ENCODE measurements at regions not wholly inside any gene's neighbourhood (a gene's known extent, or its start where the extent isn't known, plus 50 kb on each side); places are given as distances from the start of the nearest gene placed in this dataset.
"Not testable (repeated sequence)": the region's sequence is repeated elsewhere in the genome, so short reads cannot be mapped to it uniquely, and the experiment has no call there.

DNA sequence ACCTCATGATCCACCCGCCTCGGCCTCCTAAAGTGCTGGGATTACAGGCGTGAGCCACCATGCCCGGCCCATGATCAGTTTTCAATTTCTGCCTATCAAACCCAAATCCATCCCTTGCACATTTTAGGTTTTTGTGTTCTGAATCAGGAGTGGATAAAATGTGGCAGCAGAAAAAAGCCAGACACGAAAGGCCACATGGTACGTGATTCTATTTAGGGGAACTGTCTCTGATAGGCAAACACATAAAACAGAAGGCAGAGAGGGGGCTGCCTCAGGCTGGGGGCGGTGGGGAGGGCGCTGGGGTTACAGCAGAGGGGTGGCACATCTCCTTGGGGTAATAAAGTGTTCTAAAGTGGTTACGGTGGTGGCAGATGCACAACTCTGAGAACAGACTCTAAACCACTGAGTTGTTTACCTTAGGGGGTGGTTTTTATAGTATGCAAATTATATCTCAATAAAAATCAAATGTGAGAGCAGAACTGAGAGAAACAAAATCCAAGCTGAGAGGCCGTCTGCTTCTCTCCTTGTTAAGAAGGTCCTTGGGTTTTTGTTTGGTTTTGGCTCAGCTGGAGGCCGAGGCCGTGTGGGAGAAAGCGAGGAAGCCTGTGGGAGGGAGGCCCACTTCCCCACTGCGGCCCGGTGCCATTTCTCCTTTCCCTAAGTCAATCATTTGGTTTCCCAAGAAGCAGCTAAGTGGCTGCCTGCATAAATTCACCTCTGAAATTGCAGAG lies 78.0 kb downstream of the SOWAHC start:
- no peak for DNase-seq (ENCODE audit: low read depth)
- H3K4me3 ChIP-seq (ENCODE audit: low read length) = no peak overlapping the region
- TF ChIP-seq, protein P1, sequence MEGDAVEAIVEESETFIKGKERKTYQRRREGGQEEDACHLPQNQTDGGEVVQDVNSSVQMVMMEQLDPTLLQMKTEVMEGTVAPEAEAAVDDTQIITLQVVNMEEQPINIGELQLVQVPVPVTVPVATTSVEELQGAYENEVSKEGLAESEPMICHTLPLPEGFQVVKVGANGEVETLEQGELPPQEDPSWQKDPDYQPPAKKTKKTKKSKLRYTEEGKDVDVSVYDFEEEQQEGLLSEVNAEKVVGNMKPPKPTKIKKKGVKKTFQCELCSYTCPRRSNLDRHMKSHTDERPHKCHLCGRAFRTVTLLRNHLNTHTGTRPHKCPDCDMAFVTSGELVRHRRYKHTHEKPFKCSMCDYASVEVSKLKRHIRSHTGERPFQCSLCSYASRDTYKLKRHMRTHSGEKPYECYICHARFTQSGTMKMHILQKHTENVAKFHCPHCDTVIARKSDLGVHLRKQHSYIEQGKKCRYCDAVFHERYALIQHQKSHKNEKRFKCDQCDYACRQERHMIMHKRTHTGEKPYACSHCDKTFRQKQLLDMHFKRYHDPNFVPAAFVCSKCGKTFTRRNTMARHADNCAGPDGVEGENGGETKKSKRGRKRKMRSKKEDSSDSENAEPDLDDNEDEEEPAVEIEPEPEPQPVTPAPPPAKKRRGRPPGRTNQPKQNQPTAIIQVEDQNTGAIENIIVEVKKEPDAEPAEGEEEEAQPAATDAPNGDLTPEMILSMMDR (conservative IDR thresholded peaks at IDR 0.05; ENCODE audit: low read depth, low read length) = no peak

DNA sequence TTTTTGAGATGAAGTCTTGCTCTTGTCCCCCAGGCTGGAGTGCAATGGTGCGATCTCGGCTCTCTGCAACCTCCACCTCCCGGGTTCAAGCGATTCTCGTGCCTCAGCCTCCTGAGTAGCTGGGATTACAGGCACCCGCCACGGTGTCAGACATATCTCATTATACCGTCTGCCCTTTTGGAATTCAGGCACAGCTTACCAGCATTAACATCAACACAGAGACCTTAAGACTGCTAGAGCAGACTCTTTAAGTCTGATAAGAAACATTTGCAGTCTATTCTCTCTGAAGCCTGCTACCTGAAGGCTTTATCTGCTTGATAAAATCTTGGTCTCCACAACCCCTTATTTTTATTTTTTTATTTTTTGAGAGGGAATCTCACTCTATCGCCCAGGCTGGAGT lies 78.7 kb downstream of the SOWAHC start:
- not testable (repeated sequence) for DNase-seq (ENCODE audit: low read depth); H3K4me3 ChIP-seq (ENCODE audit: low read length)

DNA sequence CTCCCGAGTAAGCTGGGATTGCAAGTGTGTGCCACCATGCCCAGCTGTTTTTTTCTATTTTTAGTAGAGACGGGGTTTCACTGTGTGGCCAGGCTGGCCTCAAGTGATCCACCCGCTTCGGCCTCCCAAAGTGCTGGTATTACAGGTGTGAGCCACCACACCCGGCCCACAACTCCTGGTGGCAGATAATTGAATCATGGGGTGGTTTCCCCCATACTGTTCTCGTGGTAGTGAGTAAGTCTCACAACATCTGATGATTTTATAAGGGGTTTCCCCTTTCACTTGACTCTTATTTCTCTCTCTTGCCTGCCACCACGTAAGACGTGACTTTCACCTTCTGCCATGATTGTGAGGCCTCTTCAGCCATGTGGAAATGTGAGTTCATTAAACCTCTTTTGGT lies 79.1 kb downstream of the SOWAHC start:
- DNase-seq (ENCODE audit: low read depth); H3K4me3 ChIP-seq (ENCODE audit: low read length): not testable (repeated sequence)

DNA sequence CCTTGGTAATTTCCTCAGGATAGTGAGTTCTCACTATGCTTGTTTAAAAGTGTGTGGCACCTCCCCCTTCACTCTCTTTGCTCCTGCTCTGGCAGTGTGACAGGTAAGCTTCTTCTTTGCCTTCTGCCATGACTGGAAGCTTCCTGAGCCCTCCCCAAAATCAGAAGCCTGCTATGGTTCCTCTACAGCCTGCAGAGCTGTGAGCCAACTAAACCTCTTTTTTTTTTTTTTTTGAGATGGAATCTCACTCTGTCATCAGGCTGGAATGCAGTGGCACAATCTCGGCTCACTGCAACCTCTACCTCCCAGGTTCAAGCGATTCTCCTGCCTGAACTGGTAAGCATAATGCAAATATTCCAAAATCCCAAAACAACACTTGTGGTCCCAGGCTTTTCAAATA lies 80.0 kb downstream of the SOWAHC start:
- TF ChIP-seq, protein P1 (conservative IDR thresholded peaks at IDR 0.05; ENCODE audit: low read depth, low read length) = no peak
- H3K4me3 ChIP-seq (ENCODE audit: low read length) = no peak overlapping the region
- DNase-seq (ENCODE audit: low read depth) = no peak

DNA sequence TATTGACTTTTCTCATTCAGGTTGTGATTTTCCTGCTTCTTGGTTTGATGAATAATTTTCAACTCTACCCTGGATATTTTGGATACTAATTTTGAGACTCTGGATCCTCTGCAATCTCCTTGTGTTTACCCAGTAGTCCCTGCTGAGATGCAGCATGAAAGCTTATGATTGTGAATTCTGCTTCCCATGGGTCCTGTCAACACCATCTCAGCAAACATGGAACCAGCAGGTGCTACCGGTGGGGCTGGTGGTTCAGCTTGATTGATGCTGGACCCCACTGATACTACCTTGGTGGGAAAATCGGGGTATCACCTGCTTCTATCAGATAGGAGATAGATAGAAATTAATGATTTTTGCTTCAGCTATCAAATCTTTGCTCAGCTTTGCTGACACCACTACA lies 81.1 kb downstream of the SOWAHC start:
- H3K4me3 ChIP-seq (ENCODE audit: low read length) = no peak overlapping the region
- TF ChIP-seq, protein P1 (conservative IDR thresholded peaks at IDR 0.05; ENCODE audit: low read depth, low read length) = no peak
- DNase-seq (ENCODE audit: low read depth) = no peak

DNA sequence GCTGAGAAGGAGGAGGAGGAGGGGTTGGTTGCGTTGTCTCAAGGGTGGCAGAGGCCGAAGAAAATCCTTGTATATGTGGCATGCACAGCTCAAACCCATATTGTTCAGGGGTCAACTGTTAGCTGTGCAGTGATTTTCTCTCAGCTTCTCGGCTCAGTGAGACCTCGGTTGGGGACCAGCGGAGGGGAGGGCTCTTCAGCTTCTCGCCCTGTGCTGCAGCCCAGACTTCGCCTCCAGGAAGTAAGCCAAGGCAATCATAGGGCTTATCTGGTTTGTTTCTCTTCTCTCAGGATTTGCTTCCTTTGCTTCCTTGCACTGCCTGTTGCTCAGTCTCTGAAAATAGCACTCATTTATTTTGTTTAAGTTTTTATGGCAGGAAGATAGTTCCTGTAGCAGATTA lies 85.5 kb downstream of the SOWAHC start:
- DNase-seq (ENCODE audit: low read depth) = no peak
- TF ChIP-seq, protein P1 (conservative IDR thresholded peaks at IDR 0.05; ENCODE audit: low read depth, low read length) = no peak

DNA sequence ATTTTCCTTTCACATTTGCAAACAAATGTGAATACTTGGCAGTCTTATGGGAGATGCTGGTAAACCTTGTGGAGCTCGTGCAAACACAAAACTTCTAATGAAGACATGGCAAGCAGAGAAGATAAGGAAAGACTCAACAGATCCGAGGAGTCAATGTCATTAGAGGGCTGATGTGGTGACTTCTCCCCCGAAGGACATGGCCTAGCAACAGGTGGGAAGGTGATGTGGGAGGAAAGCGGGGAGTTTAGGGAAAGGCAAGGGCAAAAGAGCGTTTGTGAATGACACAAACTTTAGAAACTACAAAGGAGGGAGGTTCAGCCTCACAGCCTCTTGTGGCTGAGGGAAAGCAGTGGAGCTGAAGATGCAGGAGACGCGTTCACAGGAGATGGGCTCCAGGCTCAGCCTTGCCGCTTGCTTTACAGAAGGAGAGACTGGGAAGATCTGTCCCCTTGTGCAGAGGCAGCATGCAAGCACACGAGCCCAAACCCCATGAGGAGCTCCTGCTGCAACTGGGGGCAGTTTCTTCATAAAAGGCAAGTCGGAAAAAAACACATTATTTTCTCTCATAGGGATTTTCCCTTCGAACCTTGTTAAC lies 86.6 kb downstream of the SOWAHC start:
- no peak overlapping the region for H3K4me3 ChIP-seq (ENCODE audit: low read length)
- TF ChIP-seq, protein P1 (conservative IDR thresholded peaks at IDR 0.05; ENCODE audit: low read depth, low read length) = no peak
- DNase-seq (ENCODE audit: low read depth) = no peak

More for the DNA sequence above, 85.5 kb downstream of the SOWAHC start:
- H3K4me3 ChIP-seq (ENCODE audit: low read length) = no peak overlapping the region

DNA sequence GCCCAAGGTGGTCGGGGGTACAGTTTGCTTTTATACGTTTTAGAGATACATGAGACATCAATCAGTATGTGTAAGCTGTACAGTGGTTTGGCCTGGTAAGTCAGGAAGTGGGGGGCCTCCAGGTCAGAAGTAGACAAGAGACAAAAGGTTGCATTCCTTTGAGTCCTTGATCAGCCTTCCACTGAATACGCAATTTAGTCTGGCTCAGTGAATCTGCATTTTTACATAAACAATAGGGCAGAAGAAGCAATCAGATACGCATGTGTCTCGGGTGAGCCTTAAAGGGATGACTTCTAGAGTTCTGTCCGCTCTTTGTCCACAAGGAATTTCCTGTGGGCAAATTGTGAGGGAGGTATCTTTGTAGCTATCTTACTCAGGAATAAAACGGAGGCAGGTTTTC lies 87.2 kb downstream of the SOWAHC start:
- no peak for DNase-seq (ENCODE audit: low read depth)
- H3K4me3 ChIP-seq (ENCODE audit: low read length) = no peak overlapping the region
- TF ChIP-seq, protein P1 (conservative IDR thresholded peaks at IDR 0.05; ENCODE audit: low read depth, low read length) = no peak

All from retinal pigment epithelial cell (primary cell).